Suppressor macrophage (primary cell): ENCODE measurements at regions not wholly inside any gene's neighbourhood (a gene's known extent, or its start where the extent isn't known, plus 50 kb on each side); places are given as distances from the start of the nearest gene placed in this dataset.
"Not testable (repeated sequence)": the region's sequence is repeated elsewhere in the genome, so short reads cannot be mapped to it uniquely, and the experiment has no call there.

Experiments
- DNase-seq, 4 experiments: peaks; one replicate each; pipeline ENCODE4 v3.0.0-alpha.2; 2020 to 2022

DNA sequence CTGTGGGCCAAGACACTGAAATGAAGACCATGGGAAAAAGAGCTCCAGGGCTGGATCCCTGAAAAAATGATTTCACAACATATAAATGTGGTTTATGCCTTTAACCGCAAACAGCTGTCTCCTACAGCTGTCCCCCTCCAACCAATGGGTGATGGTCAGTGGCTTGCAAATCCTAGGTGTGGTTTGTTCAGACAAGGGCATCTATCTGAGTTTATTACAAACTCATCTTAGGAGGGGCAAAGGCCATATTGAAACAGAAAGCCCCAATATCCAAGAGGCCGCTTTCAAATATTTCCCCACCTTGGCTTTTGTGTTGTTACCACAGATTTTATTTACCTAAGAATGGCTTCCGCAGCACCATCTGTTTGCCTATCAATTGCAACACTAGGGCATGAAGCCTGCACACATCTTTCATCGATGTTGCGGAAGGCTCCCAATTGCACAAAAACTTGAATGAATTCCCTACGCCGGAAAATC is 503.6 kb upstream of the AMELY start:
- DNase-seq: no peak

DNA sequence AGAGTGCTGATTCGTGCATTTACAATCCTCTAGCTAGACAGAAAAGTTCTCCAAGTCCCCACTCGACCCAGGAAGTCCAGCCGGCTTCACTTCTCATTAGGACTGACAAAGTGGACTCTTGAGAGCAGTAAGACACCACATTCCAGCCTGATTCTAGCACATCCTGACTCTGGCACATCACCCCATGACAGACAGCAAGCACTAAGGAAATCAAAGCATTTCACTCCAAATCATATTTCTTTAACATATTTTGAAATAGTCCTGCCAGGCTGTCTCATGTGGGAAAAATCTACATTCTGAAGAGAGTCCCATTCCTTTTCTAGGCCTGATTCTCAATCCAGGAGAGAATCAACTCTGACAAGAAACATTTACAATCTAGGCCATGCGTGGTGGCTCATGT is 478.5 kb upstream of the AMELY start:
- DNase-seq: no peak

DNA sequence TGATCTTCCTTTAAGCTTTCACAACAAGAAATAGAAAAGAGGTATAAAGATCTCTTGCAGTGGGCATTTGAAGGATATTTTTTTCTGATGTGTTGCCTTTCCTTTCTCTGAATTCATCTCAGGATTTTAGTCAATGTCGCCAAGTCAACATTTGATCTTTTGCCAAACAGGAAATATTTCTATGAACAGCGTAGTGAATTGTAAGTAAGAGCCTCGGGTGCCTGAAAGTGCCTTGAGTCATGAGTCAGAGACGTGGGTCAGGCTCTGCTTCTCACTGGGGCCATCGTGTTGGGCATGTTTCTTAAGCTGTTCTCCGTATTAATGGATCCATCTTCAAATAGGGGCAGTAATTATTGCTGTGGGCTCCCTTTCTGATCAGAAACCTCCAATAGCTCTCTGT is 471.4 kb upstream of the AMELY start:
- no peak for DNase-seq

DNA sequence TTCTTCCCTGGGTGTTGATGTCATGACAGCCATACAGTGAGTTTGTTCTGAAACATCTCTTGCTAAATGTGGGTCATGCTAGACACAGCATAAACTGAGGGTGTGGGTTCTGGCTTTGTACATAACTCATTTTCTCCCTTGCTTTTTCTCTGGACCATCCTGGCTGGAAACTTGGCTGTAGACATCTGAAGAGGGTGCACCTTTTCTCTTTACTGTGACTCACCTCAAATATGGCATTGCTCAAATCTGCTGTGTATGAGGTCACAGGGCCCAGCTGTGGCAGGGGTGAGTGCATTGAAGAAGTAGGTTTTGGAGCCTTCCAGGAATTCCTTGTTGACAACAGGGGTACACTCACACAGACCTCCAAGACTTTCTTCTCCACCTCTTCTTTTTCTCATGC is 465.5 kb upstream of the AMELY start:
- DNase-seq: no peak

DNA sequence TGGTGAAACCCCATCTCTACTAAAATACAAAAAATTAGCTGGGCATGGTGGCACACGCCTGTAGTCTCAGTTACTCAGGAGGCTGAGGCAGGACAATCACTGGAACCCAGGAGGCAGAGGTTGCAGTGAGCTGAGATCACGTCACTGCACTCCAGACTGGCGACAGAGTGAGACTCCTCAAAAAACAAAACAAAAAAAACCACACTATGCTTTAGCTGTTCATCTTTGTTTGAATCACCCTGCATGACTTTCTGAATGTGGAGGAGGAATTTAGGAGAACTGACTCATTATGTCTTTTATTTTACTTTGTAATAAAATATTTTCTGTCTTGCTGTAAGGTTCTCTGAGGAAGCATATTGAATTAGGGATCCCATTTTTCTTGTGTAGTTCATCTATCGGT is 462.9 kb upstream of the AMELY start:
- DNase-seq: not testable (repeated sequence)

DNA sequence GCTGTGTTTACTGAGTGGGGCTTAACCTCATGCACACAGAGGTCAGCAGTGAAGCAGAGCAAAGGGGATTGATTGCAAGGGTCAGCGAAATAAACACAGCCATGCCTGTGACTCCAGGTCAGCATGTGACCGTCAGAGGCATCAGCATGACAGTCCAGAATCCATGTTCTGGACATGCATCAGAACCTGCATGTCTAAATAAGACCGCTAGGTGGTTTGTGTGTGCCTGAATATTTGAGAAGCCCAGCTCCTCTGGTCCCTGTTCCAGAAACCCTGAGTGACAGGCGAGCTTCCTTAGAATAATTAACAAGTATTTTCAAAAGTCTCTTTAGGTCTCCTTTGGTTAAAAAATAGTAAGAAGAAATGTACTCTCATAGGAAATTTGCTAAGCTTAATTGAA is 460.4 kb upstream of the AMELY start:
- DNase-seq: not testable (repeated sequence)

DNA sequence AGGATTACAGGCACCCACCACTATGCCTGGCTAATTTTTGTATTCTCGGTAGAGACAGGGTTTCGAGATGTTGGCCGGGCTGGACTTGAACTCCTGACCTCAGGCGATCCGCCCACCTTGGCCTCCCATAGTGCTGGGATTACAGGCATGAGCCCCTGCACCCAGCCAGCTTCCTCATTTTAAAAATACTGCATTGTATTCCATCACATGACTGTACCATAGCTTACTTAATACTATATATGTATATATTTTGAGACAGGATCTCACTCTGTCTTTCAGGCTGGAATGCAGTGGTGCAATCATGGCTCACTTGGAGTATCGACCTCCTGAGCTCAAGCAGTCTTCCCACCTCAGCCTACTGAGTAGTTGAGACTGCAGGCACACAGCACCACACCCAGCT is 459.5 kb upstream of the AMELY start:
- peak; percentile 1 to 34 (median 26) for DNase-seq

DNA sequence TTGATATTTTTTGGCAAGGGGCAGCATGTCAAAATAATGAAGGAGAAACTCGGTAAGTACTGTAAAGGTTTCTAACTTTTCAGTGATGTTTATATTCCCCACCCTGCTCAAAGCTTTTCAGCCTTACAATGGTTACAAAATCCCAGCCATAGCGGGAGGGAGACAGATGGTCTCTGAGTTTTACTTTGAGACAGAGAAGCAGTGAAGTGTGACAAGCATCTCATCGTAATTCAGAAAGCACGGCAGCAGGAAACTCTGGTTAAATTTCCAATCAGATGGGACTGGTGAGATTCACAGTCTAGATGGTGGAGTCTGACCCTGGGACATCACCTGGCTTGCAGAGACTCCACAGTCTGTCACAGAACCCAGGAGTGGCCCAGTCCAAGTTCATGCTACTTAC is 448.0 kb upstream of the AMELY start:
- DNase-seq: no peak

DNA sequence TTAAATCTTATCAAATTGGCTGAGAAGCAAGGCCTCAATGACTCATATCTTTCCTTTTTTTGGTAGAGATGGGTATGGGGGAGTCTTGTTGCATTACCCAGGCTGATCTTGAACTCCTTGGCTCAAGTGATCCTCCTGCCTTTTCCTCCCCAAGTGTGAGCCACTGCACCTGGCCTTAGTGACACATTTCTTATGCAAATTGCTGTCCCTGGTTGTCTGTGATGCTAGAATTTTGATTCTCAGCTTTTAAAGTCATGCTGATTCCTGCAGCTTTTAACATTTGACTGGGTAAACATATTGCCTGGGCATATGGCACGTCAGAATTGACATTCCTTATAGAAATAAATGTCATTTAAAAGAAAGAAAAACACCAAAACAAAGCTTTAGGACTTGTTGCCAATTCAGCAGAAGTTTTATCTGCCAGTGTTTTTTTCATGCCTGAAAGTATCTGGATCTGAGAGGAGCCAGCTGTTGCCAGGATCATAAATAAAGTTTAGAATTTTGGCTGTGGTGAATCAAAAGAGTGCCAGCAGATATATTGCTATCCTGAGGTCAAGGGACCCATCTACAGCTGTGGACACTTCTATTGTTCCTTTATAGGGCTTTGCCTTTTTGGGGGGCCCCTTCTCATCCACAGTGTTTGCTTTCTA is 446.7 kb upstream of the AMELY start:
- DNase-seq: no peak

DNA sequence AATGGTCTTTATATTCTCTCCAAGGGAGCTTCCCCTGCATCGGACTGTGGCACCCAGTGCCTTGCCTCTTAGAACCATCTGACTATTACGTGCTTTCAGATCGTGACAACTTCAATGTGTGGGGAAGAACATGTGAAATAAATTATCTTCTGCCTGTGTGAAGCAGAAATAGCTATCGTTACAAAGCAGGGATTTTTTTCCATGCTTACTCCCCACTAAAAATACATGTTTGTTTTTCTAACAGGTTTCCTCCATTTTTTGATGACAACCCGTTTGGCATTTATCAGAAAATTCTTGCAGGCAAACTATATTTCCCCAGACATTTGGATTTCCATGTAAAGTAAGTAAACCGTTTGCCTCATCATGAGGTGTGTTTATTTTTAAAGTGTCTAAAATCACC is 444.3 kb upstream of the AMELY start:
- DNase-seq: not testable (repeated sequence)

DNA sequence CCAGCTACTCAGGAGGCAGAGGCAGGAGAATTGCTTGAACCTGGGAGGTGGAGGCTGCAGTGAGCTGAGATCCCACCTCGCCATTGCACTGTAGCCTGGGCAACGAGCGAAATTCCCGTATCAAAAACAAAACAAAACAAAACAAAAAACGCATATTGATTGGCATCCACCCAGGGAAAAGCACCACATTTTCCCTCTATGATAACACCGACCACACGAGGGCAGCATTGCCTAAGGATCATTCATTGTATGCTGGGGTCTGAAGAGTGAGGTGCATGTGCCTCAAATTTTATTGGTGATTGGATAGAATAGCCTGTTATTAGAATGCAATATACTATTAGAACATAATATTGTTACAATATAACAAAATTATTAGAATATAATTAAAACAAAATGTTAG is 433.1 kb upstream of the AMELY start:
- peak; percentile 46 to 66 (median 58) for DNase-seq

DNA sequence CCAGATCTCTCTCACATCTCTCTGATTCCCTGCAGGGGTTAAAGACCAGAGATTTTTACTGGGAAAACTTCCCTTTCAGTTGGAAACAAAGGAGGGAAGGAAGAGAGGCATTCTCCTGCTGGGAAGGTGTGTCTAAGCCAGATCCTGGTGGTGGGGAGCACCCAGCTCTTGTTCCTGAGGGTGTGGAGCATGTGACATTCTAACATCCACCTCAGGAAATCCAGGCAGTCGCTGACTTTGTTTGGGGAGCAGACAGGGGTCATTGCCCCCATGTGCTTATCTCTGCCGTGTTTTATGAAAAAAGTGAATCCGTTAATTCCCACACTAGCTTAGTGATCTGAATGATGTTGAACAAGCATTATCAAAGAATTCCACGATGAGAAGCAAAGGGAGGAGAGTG is 431.7 kb upstream of the AMELY start:
- no peak for DNase-seq

DNA sequence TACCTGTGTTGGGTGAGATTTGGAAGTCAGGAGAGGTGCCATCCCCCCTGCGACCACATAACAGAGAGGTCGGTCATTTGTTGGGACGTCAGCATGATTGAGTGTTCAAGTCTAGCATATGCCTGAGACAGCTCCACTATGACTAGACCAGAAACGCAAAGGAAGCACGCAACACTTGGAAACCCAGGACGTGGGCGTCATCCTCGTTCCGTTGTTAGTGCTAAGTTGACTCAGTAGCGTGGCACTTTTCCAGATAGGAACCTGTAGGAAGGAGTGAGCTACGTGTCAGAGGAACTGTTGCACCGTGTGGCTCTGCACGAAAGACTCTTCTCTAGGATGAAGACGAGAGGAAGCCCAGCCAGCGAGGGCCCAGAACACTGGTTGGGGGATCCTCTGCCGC is 431.2 kb upstream of the AMELY start:
- peak; percentile 18 to 50 (median 34) for DNase-seq

DNA sequence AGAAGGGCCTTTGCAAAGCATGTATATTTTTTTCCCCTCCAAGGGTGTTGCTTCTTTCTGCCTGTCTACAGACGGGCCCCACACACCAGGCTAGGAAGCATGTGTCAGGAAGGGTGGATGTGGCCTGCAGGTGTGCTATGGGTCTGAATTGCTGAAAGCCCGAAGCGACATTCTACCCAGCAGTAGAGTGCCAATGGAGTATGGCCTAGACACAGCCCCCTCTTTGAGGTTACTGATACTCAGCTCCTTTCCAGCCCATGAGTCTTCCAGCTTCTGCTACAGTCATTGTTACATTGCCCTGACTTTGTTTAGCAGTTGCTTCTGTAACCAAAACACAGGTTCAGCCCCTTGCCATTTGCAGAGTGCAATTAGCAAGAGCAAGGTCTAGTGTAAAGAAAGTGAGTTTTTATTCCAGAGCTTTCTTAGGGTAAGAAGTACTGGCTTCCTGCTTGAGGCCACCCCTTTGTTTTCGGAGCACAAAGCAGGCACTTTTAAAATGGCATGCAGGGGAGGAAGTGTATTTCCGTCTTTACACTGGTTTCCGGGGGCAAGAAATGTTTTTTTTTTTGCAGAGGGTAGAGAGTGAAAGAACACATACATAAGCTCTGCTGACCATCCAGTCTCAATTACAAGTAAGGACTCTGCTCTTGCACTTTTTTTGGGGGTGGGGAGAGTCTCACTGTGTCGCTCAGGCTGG is 428.0 kb upstream of the AMELY start:
- DNase-seq: peak in 3 of 4 experiments; percentile 2 to 12 (median 2)

DNA sequence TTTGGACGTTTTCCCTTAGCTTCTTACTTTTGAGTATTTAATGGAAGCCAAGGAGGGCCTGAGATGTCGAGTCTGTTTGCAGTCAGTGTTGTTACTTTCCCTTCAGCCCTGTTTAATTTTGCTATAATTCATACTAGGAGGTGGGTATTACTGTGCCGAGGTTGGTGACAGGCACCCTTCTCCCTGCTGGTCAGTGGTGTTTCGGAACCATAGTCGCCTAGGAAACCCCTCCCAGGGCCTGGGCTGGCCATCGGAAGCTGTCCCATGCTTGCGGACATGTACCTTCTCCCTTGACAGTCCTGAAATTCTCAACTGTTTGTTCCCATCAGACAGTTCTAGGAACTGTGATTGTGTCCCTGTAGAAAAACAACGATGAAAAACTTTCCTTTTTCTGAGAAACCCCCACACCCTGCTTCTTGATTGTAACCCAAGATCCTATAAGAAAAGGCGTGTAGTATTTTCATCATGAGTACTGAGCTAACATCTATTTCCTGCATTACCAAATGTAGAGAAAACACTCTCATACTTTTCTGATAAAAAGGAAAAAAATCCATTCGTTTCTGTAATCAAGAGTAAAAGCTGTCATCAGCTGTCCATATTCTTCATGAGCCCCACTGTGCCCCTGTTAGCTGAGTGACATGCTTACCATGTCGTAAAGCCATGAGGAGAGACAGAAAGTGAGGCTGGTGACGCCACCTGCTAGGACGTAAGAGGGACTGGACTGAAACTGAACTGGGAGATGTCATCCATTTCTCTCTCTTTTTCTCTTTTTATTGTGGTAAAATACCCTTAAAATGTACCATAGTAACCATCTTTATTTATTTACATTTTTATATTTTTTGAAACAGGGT is 424.7 kb upstream of the AMELY start:
- no peak for DNase-seq

DNA sequence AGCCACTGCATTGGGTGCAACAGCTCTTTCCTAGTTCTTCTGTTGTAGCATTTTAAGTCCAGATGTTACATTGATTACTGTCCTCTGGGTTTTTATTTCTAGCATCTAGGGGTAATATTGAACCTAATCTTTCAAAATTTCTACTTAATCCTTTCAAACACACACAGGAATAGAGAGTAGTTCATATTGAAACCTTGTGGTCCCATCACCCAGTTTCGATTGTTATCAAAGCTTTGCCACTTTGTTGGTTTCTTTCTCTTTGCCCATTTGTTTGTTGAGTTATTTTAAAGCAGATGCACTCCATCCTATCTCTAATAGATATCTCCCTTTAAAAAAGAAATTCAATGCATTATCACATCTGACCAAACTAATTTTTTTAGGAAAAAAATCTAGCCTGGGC is 422.9 kb upstream of the AMELY start:
- DNase-seq: no peak

DNA sequence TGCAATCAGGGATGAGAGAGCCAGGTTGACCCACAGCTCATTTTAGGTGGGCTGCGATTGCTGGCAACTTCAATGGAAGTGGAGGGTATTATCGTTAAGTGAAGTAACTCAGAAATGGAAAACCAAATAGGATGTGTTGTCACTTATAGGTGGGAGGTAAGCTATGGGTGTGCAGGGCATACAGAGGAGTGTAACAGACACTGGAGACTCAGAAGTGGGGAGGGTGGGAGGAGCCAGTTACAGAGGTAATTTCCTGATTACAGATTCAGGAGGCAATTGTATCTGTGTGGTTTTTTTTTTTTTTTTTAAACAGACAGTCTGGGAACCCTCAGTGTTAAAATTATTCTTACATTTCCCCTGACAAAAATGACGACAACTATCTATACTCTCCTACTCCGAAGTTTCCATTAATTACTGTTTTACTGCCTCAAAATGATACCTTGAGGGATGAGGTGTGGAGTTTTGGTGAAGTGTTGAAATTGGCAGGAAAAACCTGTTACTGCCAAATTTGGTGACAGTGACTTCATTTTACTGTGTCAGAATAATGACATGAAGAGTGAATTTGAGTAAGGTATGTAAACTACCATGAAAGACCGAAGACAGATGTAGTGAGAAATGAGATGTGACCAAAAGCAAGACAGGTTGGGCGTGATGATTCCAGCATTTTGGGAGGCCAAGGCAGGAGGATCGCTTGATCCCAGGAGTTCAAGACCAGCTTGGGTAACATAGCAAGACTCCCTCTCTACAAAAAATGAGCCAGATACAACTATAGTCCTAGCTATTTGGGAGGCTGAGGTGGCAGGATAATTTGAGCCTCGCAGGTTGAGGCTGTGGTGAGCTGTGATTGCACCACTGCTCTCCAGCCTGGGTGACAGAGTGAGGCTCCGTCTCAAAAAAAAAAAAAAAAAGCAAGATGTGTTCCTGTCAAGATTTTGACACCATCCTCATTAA is 415.0 kb upstream of the AMELY start:
- DNase-seq: no peak

DNA sequence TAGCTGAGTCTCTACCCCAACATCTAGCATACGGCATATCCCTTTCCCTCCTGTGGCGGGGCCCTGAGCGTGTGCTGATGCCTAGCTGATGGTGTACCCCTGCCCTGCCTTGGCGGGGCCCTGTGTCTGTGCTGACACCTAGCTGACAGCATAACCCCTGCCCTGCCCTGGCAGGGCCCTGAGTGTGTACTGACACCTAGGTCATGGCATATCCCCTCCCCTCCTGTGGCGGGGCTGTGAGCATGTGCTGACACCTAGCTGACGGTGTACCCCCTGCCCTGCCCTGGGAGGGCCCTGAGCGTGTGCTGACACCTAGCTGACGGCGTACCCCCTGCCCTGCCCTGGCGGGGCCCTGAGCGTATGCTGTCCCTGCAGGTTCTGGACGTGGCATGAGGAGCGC is 414.0 kb upstream of the AMELY start:
- DNase-seq: no peak

DNA sequence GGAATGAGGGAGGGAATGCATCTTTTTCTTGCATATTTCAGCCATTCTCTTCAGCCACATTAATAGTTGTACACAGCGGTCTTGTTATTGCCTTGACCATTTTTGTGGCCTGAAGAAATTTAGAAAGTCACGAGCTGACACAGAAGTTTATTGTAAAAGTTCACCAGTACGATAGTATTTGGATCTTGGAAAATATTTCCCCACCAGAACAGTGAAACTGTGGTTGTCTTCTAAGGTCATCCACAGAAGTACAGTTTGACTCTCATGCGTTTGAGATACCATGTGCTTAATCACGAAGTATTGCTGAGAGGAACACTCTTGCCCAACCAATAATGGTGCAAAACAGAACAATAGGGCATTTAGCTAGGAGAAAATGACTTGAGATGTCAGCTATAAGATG is 409.2 kb upstream of the AMELY start:
- no peak for DNase-seq

DNA sequence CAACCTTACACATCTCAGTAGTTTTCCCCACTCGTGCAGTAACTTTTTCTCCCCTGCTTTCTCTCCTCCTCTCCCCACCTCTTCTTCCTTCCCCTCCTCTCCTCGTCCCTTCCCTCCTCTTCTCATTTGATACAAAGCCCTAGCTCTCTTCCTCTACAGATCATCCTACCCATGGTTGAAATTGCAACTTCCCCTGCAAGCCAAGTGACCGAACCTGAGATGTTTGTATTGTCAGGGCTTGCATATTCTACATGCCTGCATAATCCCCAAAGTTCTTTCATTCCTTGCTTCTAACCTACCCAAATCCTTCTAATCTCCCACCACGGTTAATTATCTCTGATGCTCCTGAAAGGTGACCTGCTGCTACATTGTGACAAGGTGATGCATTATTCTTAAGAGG is 408.6 kb upstream of the AMELY start:
- not testable (repeated sequence) for DNase-seq

DNA sequence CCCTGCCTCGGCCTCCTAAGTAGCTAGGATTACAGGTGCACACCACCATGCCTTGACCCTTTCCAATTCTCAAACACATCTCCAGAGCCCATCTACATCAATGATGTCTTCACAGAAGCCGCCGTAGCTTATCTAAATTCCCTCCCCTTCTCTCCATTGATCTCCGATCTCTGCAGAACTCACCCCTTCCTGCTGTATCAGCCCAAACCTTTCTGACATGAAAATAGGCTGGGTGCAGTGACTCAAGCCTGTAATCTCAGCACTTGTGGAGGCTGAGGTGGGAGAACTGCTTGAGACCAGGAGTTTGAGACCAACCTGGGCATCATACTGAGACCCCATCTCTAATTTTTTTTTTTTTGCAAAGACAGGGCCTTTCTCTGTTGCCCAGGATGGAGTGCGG is 406.6 kb upstream of the AMELY start:
- no peak for DNase-seq

DNA sequence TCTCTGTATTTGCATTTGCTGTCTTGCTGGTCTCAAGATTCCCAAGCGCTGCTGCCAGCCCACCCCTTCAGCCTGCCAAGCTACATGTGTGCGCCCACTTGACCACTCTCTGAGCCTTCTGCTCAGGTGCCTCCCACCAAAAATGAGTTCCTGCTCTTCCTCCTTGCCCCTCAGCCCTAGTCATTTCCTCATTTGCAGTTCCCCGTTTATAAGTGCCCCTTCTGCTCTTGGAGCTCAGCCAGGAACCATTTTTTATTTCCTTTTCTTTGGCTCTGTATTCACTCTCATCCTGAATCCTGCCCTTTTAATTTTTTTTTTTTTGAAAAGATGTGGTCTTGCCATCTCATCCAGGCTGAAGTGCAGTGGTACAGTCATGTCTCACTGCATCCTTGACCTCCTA is 406.0 kb upstream of the AMELY start:
- peak; percentile 36 to 56 (median 54) for DNase-seq
